Loucy (cell line): ENCODE measurements at regions not wholly inside any gene's neighbourhood (a gene's known extent, or its start where the extent isn't known, plus 50 kb on each side); places are given as distances from the start of the nearest gene placed in this dataset.

Experiments
- H2AFZ ChIP-seq: fragments of 200-600 bp; sonication (generic); 2 replicates; pipeline ENCODE4 v1.6.0; 2016; ENCODE audit warnings: antibody characterized with exemption, mild to moderate bottlenecking, low read length, moderate library complexity
- H3F3A ChIP-seq: fragments of 200-600 bp; 2 replicates; pipeline ENCODE4 v1.6.0; 2016; ENCODE audit warnings: antibody characterized with exemption, low read depth, mild to moderate bottlenecking
- H3K27me3 ChIP-seq: fragments of 200-600 bp; sonication (generic); 2 replicates; pipeline ENCODE4 v1.6.1; 2014; ENCODE audit warnings: low read length, mild to moderate bottlenecking; ENCODE audit not compliant: insufficient read depth, poor library complexity, severe bottlenecking
- H3K36me3 ChIP-seq: fragments of 200-600 bp; sonication (generic); 2 replicates; pipeline ENCODE4 v1.6.1; 2016; ENCODE audit warnings: low read length; ENCODE audit not compliant: insufficient read depth
- H3K4me1 ChIP-seq: fragments of 200-600 bp; sonication (generic); 2 replicates; pipeline ENCODE4 v1.5.1; 2014; ENCODE audit warnings: low read length, mild to moderate bottlenecking; ENCODE audit not compliant: insufficient read depth, poor library complexity, severe bottlenecking
- H3K4me2 ChIP-seq: fragments of 200-600 bp; sonication (generic); 2 replicates; pipeline ENCODE4 v1.6.0; 2014; ENCODE audit warnings: antibody characterized with exemption, low read length, low read depth, mild to moderate bottlenecking; ENCODE audit not compliant: poor library complexity, severe bottlenecking
- H3K4me3 ChIP-seq: fragments of 200-600 bp; sonication (generic); 2 replicates; pipeline ENCODE4 v1.5.1; 2014; ENCODE audit warnings: low read length, mild to moderate bottlenecking, mixed read lengths; ENCODE audit not compliant: poor library complexity, severe bottlenecking
- H3K79me2 ChIP-seq: fragments of 200-600 bp; sonication (generic); 2 replicates; pipeline ENCODE4 v1.6.1; 2014; ENCODE audit warnings: low read length; ENCODE audit not compliant: insufficient read depth
- H3K9ac ChIP-seq: fragments of 200-600 bp; sonication (generic); 2 replicates; pipeline ENCODE4 v1.6.0; 2014; ENCODE audit warnings: mild to moderate bottlenecking, low read depth, low read length, moderate library complexity; ENCODE audit not compliant: poor library complexity, severe bottlenecking
- H3K9me2 ChIP-seq: fragments of 200-600 bp; sonication (generic); replicated peaks from 2 replicates; pipeline ENCODE4 v1.6.1; 2016; ENCODE audit warnings: low read depth, low read length, mixed read lengths
- H3K9me3 ChIP-seq: fragments of 200-600 bp; sonication (generic); 2 replicates; pipeline ENCODE4 v1.6.1; 2014; ENCODE audit warnings: mild to moderate bottlenecking, antibody characterized with exemption, low read length, low read depth; ENCODE audit not compliant: insufficient read depth
- H4K20me1 ChIP-seq: fragments of 200-600 bp; sonication (generic); 2 replicates; pipeline ENCODE4 v1.6.0; 2014; ENCODE audit warnings: antibody characterized with exemption, low read length, mild to moderate bottlenecking; ENCODE audit not compliant: insufficient read depth, poor library complexity, severe bottlenecking
- EZH2phosphoT487 ChIP-seq: fragments of 200-600 bp; IDR thresholded peaks from 2 replicates; pipeline ENCODE4 v1.6.1; 2018; ENCODE audit warnings: antibody characterized with exemption, mild to moderate bottlenecking, moderate library complexity, borderline replicate concordance
- TF ChIP-seq, protein P1 (sequence below): fragments of 200-600 bp; sonication (generic); conservative IDR thresholded peaks from 2 replicates; pipeline ENCODE4 v1.5.1; 2014; ENCODE audit warnings: mild to moderate bottlenecking, antibody characterized with exemption, low read length

DNA sequence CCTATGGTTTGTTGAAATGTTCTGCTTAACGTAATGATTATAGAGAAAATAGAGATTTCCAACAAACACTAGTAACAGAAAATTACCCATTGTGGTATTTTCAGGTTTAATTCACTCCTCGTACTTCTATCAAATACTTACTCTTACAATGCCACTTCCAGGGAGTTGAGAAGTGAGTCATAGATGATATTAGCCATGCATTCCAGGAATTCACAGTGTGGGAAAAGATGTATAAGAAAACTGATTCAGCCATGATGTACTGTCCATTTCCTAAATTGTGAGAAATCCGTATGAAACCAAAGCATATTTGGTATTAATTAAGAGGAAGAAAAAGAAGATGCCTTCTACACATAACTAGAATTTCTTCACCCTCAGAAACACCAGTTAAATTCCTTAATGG, 1854.6 kb upstream of the WWC1 start:
- Histone ChIP-seq H3K9me3 (no peaks in the 10 kb centered on the region), H3F3A (no peaks in the 10 kb centered on the region), H2AFZ (no peak overlapping the region), H3K79me2 (no peaks in the 10 kb centered on the region), H3K9ac (no peak overlapping the region), H3K27me3 (no peaks in the 10 kb centered on the region), H3K9me2 (no peaks in the 10 kb centered on the region), H3K4me3 (no peak overlapping the region), H3K4me2 (no peak overlapping the region), H3K36me3 (no peaks in the 10 kb centered on the region), H4K20me1 (no peaks in the 10 kb centered on the region), H3K4me1 (no peaks in the 10 kb centered on the region)
- no peak for TF ChIP-seq EZH2phosphoT487
- TF ChIP-seq, protein P1, sequence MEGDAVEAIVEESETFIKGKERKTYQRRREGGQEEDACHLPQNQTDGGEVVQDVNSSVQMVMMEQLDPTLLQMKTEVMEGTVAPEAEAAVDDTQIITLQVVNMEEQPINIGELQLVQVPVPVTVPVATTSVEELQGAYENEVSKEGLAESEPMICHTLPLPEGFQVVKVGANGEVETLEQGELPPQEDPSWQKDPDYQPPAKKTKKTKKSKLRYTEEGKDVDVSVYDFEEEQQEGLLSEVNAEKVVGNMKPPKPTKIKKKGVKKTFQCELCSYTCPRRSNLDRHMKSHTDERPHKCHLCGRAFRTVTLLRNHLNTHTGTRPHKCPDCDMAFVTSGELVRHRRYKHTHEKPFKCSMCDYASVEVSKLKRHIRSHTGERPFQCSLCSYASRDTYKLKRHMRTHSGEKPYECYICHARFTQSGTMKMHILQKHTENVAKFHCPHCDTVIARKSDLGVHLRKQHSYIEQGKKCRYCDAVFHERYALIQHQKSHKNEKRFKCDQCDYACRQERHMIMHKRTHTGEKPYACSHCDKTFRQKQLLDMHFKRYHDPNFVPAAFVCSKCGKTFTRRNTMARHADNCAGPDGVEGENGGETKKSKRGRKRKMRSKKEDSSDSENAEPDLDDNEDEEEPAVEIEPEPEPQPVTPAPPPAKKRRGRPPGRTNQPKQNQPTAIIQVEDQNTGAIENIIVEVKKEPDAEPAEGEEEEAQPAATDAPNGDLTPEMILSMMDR = no peak

DNA sequence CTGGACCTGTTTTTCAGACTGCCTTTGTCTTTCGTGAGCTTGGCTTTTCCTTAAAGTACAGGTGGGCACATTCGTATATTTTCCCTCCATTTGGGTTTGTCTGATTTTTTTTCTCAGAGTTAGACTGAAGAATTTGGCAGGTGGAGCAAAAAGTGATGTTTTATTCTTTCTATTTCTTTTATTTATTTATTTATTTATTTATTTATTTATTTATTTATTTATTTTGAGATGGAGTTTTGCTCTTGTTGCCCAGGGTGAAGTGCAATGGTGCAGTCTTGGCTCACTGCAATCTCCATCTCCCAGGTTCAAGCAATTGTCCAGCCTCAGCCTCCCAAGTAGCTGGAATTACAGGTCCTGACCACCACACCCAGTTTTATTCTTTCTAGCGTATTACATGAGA, 1805.1 kb upstream of the WWC1 start:
- Histone ChIP-seq H3K4me2 (no peak overlapping the region), H3K36me3 (no peaks in the 10 kb centered on the region), H3K9me2 (no peaks in the 10 kb centered on the region), H3K27me3 (no peaks in the 10 kb centered on the region), H3K4me1 (no peaks in the 10 kb centered on the region), H4K20me1 (no peaks in the 10 kb centered on the region), H3K9ac (no peak overlapping the region), H3K9me3 (no peaks in the 10 kb centered on the region), H3K4me3 (no peak overlapping the region), H3F3A (no peaks in the 10 kb centered on the region), H2AFZ (no peak overlapping the region), H3K79me2 (no peaks in the 10 kb centered on the region)
- TF ChIP-seq, protein P1 = no peak
- TF ChIP-seq EZH2phosphoT487 = no peak

DNA sequence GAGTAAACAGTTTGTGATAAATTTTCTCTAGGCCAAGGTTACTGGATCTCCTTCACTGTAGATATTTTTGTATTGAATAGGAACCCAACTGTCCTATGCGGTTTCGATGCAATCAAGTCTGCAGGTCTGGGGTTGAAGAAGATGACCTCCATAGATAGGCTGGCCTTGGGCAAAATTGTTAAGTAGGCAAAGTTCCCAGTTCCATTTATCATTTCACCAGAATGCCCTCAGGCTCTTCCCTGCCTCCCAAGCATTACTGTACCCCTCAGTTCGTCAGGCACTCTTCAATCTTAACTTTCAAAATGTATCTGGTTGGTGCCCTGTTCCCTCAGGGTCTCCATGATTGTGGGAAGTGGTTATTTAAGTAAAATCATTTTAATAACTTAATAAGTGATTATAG, 1802.9 kb upstream of the WWC1 start:
- Histone ChIP-seq H3K36me3 (no peaks in the 10 kb centered on the region), H2AFZ (no peak overlapping the region), H3K27me3 (no peaks in the 10 kb centered on the region), H3K4me2 (no peak overlapping the region), H3K79me2 (no peaks in the 10 kb centered on the region), H3F3A (no peaks in the 10 kb centered on the region), H3K4me1 (no peaks in the 10 kb centered on the region), H3K9ac (no peak overlapping the region), H4K20me1 (no peaks in the 10 kb centered on the region), H3K9me2 (no peaks in the 10 kb centered on the region), H3K4me3 (no peak overlapping the region), H3K9me3 (no peaks in the 10 kb centered on the region)
- TF ChIP-seq, protein P1 = no peak
- TF ChIP-seq EZH2phosphoT487 = no peak
